HG03460 (cell line): ENCODE measurements at regions not wholly inside any gene's neighbourhood (a gene's known extent, or its start where the extent isn't known, plus 50 kb on each side); places are given as distances from the start of the nearest gene placed in this dataset.

ENCODE experiments used
- ATAC-seq: cut with Tn5 transposase; IDR thresholded peaks from one replicate; pipeline ENCODE4 v1.9.1; 2021; ENCODE audit not compliant: unreplicated experiment

DNA sequence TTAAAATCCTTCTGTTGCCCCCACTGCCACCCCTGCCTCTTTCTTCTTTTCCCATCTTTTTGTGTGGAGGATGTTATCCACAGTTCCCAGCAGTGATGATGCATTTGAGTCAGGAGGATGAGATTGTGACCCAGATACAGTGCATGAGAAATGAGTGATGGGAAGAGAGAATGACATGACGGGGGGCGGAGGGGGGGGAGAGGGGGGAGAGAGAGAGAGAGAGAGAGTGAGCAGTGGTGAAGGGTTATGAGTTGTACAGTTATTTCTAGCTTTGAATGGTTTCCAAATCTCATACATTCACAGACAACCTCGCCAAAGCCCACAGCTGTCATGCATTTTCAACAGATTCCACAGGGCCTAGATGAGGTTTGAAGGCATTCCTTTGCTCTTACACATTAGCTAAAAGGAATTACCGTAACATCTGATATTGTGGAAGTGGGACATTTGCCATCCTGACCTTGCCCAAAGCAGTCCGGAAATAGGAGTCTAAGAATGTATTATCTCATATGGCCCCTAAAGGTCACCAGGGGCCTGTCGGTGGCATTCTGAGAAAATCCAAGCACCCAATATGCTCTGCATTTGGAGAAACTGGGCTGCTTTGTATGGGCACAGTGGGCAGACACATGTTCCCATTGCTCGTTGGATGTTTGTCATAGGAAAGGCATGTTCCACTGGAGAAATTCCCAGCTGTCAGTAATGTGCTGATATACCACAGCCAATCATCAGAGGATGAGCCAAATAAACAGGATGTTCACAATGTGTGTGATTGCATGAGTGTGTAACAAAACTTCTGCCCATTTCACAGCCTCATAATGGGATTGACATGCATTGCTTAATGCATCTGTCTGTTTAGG, 435.8 kb downstream of the SPRY1 start:
- ATAC-seq: no peak

- ATAC-seq: no peak
Observed at GRCh38 chr4:123833171-123833643, 436.6 kb downstream of the SPRY1 start.

DNA sequence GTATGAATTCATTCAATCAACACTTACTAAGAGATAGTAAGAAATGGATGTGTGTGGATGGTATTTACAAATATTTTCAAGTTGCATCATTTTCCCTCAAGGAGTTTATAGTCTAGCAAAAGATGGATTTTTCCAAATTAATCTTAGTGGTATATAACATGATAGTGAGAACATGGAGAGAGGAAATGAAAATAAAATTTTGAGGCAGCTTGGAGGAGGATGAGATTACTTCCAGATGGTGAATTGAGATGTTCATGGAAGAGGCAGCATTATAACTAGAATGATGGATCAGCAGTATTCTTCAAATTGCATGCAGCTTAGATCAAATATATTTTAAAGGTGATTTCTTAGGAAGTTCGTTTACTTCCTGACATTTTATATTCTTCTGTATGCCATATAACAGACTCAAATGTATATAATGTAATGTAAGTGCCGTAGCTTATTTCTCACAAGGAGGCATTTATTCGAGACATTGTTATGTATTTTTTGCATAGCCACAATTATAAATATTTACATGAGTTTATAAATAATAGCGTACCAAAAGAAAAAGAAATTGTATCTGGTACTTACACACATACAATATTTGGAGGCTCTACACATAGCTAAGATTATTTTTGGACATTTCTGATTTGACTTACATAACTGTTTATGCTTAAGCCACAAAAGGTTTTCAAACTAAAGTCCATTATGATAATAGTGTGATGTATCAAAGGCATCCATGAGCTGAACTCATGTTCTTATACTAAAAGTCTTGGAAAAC, 439.4 kb downstream of the SPRY1 start:
- ATAC-seq: no peak

GRCh38 chr4:123836851-123837595, 440.4 kb downstream of the SPRY1 start:
- no peak for ATAC-seq

DNA sequence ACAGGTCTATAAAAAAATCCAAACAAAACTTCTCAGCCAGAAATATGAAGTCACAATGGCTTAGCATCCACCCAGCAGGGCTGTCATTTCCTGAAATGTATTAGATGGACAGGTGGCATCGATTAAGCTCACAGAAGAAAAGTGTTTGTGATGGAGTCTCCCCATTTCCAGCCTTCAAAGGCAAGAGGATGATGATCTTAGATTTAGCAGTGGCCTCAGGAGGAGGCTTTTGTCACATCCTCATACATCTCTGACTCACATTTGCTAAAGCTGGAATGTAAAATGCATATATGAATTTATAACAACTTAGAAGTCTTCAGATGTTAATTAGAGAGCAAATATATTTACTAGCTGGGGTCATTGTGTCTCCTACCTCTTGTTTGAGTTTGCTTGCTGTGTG, 441.9 kb downstream of the SPRY1 start:
- no peak for ATAC-seq

DNA sequence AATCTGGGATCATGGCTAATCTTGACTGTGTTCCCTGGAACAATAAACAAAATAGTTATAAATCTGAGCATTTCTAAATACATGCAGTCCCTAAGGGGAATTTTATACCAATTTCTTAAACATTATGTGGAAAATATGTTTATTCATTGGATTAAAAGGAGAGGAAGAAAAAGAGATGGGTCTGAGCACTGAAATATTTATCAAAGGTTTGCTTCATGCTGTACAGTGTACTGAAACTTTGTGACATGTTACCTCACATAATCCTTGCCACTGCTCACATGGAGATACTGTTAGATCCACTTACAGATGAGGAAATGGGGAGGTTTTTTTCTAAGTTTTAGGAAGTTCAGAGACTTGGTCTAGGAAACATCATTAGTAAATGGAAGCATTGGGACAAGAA, 443.6 kb downstream of the SPRY1 start:
- no peak for ATAC-seq

GRCh38 chr4:123841447-123842121, 445.0 kb downstream of the SPRY1 start:
- no peak for ATAC-seq

DNA sequence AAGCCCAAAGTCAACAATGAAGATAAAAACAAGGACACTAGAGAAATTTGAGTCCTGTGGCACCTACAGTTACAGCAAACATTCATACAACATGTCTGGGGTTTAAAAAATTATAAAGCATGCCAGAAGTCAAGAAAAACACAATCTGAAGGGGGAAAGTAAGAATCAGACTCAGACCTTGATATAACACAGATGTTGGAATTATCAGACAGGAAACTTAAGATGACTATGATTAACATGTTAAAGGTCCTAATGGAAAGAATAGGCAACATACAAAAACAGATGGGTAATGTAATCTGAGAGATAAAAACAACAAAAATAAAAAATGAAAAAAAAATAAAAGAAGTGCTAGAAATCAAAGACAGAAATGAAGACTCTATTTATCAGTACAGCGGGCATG, 446.5 kb downstream of the SPRY1 start:
- ATAC-seq: no peak

- ATAC-seq: no peak
Observed at GRCh38 chr4:123844374-123844773, 447.8 kb downstream of the SPRY1 start.

DNA sequence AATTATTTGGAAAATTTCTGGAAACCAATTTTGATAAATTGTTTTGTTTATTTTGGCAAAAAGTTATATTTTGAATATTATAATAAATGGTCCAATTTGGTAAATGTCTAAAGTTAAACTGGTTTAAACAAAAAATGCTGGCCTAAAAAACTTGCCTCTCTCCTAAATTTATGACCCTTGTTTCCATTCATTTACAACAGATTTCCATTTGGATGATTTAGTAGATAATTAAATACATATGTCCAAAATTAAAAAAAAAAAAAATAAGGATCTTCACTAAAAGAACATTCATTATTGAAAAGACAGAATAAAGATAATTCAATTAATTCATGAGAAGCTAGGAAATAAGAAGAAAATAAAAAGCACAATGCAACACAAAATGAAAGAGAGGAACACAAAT, 449.5 kb downstream of the SPRY1 start:
- ATAC-seq: no peak

DNA sequence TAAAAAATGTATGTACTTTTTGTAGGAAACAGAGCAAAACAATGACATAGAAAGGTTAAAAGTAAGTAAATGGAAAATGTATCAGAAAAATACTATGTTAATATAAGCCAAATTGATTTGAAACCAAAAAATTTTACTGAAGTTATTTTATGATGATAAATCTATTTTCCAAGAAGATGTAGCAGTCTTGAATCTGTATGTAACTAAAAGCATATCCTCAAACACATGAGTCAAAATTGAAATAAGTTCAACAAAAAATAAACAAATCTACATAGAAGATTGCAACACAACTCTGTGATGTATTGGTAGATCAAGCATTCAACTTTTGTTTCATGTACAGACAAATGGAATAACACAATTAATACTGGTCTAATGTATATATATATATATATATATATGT, 450.0 kb downstream of the SPRY1 start:
- ATAC-seq: no peak

DNA sequence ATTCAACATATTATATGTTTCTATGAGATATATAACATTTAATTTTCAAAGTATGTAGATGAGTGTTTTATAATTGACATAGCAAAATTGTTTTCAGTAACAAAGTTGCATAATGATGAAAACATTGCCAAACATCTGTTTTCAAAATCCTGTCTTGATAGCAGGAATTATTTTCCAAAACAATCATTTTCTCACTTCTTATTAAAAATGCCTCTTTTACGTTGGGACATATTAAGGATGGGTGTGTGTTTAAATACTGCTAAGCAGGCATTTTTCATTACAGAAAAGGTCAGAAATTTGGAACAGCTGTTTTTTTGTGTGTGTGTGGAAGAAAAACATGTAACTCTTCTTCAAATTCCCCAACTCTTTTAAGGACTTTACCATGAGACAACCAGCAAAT, 452.0 kb downstream of the SPRY1 start:
- no peak for ATAC-seq

GRCh38 chr4:123849495-123849894, 452.9 kb downstream of the SPRY1 start:
- no peak for ATAC-seq

GRCh38 chr4:123851521-123851920, 454.9 kb downstream of the SPRY1 start:
- no peak for ATAC-seq

GRCh38 chr4:123853651-123854050, 457.1 kb downstream of the SPRY1 start:
- ATAC-seq: no peak

GRCh38 chr4:123856689-123857545, 460.3 kb downstream of the SPRY1 start:
- no peak for ATAC-seq

DNA sequence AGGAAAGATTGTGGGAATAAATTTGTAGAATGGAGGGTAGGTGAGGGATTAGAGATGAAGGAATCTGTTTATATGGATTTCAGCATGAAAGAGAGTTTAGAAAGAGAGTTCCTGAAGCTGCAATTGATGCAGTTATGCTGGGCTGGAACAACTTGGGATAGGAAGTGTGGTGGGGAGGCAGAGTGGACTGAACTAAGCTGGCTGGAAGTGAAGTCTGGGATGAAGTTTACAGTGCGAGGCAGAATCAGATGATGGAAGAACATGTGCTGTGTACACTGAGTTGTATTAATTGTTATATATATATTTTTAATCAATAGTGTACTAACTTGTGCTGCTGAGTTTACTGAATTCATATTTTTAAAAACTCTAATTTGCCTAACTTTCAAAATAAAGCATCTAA, 461.9 kb downstream of the SPRY1 start:
- no peak for ATAC-seq

GRCh38 chr4:123862812-123863211, 466.2 kb downstream of the SPRY1 start:
- ATAC-seq: no peak

- ATAC-seq: no peak
Observed at GRCh38 chr4:123866796-123867195, 470.2 kb downstream of the SPRY1 start.
